ENCODE measurements at regions not wholly inside any gene's neighbourhood (a gene's known extent, or its start where the extent isn't known, plus 50 kb on each side); places are given as distances from the start of the nearest gene placed in this dataset.
"Not testable (repeated sequence)": the region's sequence is repeated elsewhere in the genome, so short reads cannot be mapped to it uniquely, and the experiment has no call there.

- Histone ChIP-seq H3K27me3 (no peaks in the 10 kb centered on the region), H3K36me3 (no peaks in the 10 kb centered on the region), H3K4me1 (ENCODE audit: low read depth) (peaks cover 6% of the 10 kb centered on the region), H3K27ac (no peak overlapping the region), H3K9me3 (ENCODE audit: low read depth) (no peaks in the 10 kb centered on the region), H3K4me3 (no peak overlapping the region)
- no peak for DNase-seq (ENCODE audit: low read depth in 1 of 2, low spot score in 1 of 2)
- no peak for TF ChIP-seq CTCF (IDR thresholded peaks at IDR 0.05; ENCODE audit: low read depth, low read length)
These were observed 332.6 kb downstream of the SUCLG1 start for GRCh38 chr2:84126530-84126929.

- Histone ChIP-seq H3K36me3 (no peaks in the 10 kb centered on the region), H3K27ac (no peak overlapping the region), H3K9me3 (ENCODE audit: low read depth) (no peaks in the 10 kb centered on the region), H3K4me3 (no peak overlapping the region), H3K4me1 (ENCODE audit: low read depth) (peaks cover 6% of the 10 kb centered on the region), H3K27me3 (no peaks in the 10 kb centered on the region)
- no peak for TF ChIP-seq CTCF (IDR thresholded peaks at IDR 0.05; ENCODE audit: low read depth, low read length)
- no peak for DNase-seq (ENCODE audit: low read depth in 1 of 2, low spot score in 1 of 2)
These were observed 333.0 kb downstream of the SUCLG1 start for GRCh38 chr2:84126084-84126483.

- Histone ChIP-seq H3K36me3 (no peaks in the 10 kb centered on the region), H3K4me3 (no peak overlapping the region), H3K4me1 (ENCODE audit: low read depth) (peaks cover 4% of the 10 kb centered on the region), H3K27ac (peak overlapping the region; percentile 50), H3K27me3 (no peaks in the 10 kb centered on the region), H3K9me3 (ENCODE audit: low read depth) (no peaks in the 10 kb centered on the region)
- peak in 1 of 2 donors; percentile 69 for DNase-seq (ENCODE audit: low read depth in 1 of 2, low spot score in 1 of 2)
- no peak for TF ChIP-seq CTCF (IDR thresholded peaks at IDR 0.05; ENCODE audit: low read depth, low read length)
These were observed 342.9 kb downstream of the SUCLG1 start for GRCh38 chr2:84116143-84116542.

- Histone ChIP-seq H3K27ac (no peak overlapping the region), H3K36me3 (no peaks in the 10 kb centered on the region), H3K9me3 (ENCODE audit: low read depth) (no peaks in the 10 kb centered on the region), H3K27me3 (no peaks in the 10 kb centered on the region), H3K4me3 (no peak overlapping the region), H3K4me1 (ENCODE audit: low read depth) (peaks cover 4% of the 10 kb centered on the region)
- no peak for DNase-seq (ENCODE audit: low read depth in 1 of 2, low spot score in 1 of 2)
- TF ChIP-seq CTCF (IDR thresholded peaks at IDR 0.05; ENCODE audit: low read depth, low read length), result no peak
These were observed 343.8 kb downstream of the SUCLG1 start for GRCh38 chr2:84115173-84115857.

- not testable (repeated sequence) for H3K4me3 ChIP-seq; H3K9me3 ChIP-seq (ENCODE audit: low read depth); H3K27ac ChIP-seq; DNase-seq (ENCODE audit: low read depth in 1 of 2, low spot score in 1 of 2); H3K27me3 ChIP-seq; H3K36me3 ChIP-seq; H3K4me1 ChIP-seq (ENCODE audit: low read depth)
These were observed 355.1 kb downstream of the SUCLG1 start for GRCh38 chr2:84103816-84104527.

GRCh38 chr2:84102274-84102673 is 356.8 kb downstream of the SUCLG1 start:
- Histone ChIP-seq H3K27me3 (no peaks in the 10 kb centered on the region), H3K27ac (no peak overlapping the region), H3K9me3 (ENCODE audit: low read depth) (no peaks in the 10 kb centered on the region), H3K4me3 (no peak overlapping the region), H3K4me1 (ENCODE audit: low read depth) (no peaks in the 10 kb centered on the region), H3K36me3 (no peaks in the 10 kb centered on the region)
- TF ChIP-seq CTCF (IDR thresholded peaks at IDR 0.05; ENCODE audit: low read depth, low read length), result no peak
- DNase-seq (ENCODE audit: low read depth in 1 of 2, low spot score in 1 of 2), result no peak

Data from cardiac muscle cell (in vitro differentiated cells and primary cell).